ENCODE measurements at regions not wholly inside any gene's neighbourhood (a gene's known extent, or its start where the extent isn't known, plus 50 kb on each side); places are given as distances from the start of the nearest gene placed in this dataset.
A peak's percentile ranks its signal among the peaks of the same experiment; 100 is the strongest.
"Not testable (repeated sequence)": the region's sequence is repeated elsewhere in the genome, so short reads cannot be mapped to it uniquely, and the experiment has no call there.

- intact Hi-C loops (cut with DNase I), result loop anchor here (10.0 kb wide), 1 partner anchor 165 kb away; no protein-coding TSS in a partner anchor
- no peak for DNase-seq
These were observed 83.9 kb upstream of the LRPPRC start for GRCh38 chr2:44079686-44080085.

- intact Hi-C loops (cut with DNase I), result loop anchor here (10.0 kb wide), 1 partner anchor 162 kb away; no protein-coding TSS in a partner anchor
These were observed 85.6 kb upstream of the PPM1B start for GRCh38 chr2:44083054-44083453.

GRCh38 chr2:44084850-44085249 lies 83.8 kb upstream of the PPM1B start:
- no peak for DNase-seq
- intact Hi-C loops (cut with DNase I), result loop anchor here (5.0 to 10.0 kb wide), 2 partner anchors 82 to 160 kb away; partner anchors contain the start of gene PPM1B

More at GRCh38 chr2:44083054-44083453, 85.6 kb upstream of the PPM1B start:
- DNase-seq, result peak in 23 of 42 donors; percentile 12 to 71 (median 30)

DNA sequence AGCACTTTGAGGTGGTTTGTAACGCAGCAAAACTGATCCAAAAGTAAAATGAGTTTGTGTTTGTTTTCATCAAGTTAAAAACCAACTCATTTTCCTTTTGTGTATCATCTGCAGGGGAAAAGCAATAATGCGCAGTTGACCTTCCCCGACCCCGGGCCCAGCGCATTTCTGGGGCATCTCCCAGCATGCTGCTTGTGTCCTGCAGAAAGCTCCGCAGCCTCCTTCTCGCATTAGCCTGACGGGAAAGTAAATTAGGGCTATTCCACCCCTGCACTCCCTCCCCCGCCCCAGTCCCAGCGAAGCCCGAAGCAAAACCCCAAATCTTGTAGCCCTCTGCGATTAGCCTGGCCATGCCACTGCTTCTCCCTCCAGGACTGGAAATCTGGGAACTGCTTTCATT lies 82.0 kb upstream of the PPM1B start:
- intact Hi-C loops (cut with DNase I), result loop anchor here (2.0 to 10.0 kb wide), 3 partner anchors 81 to 204 kb away; partner anchors contain the start of gene PPM1B
- peak in 30 of 42 donors; percentile 3 to 47 (median 26) for DNase-seq

GRCh38 chr2:44087036-44087713 lies 81.5 kb upstream of the PPM1B start:
- DNase-seq, result peak; percentile 77 to 97 (median 91)
- intact Hi-C loops (cut with DNase I), result loop anchor here (2.0 to 10.0 kb wide), 3 partner anchors 80 to 204 kb away; partner anchors contain the start of gene PPM1B

GRCh38 chr2:44087714-44088092 lies 81.0 kb upstream of the PPM1B start:
- intact Hi-C loops (cut with DNase I), result loop anchor here (2.0 to 10.0 kb wide), 3 partner anchors 80 to 203 kb away; partner anchors contain the start of gene PPM1B
- peak in 3 of 42 donors; percentile 8 to 20 (median 9) for DNase-seq

GRCh38 chr2:44092519-44092918 lies 76.2 kb upstream of the PPM1B start:
- intact Hi-C loops (cut with DNase I); DNase-seq: not testable (repeated sequence)

GRCh38 chr2:44093970-44094369 lies 74.7 kb upstream of the PPM1B start:
- intact Hi-C loops (cut with DNase I), result no loop called here
- DNase-seq, result no peak

DNA sequence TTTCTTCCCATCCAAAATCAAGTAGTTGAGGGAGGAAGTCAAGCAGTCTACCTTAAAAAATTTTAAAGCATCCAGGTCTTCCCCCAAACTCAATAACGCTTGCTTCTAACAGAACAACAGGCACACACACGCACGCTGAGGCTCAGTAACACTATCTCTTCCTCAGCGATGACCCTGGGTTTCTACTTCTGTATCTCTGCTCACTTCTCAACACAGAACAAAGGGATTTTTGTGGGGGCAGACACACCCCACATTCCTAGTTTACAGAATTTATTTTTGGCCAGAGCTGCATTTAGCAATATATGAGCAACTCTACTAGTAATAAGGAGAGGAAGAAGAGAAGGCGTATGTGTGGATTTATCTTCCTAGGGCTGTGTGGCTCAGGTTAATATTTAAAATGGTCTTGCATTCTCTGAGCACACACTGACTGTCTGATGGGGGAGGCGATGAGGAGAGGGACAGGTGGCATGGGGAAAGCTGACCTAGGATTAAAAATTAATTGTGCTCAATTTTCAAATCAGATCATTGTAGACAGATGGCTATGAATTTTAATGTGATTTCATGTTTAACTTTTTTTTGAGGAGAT lies 71.3 kb upstream of the PPM1B start:
- intact Hi-C loops (cut with DNase I), result no loop called here
- no peak for DNase-seq

GRCh38 chr2:44098050-44098449 lies 70.6 kb upstream of the PPM1B start:
- DNase-seq, result peak in 3 of 42 donors; percentile 20 to 54 (median 41)
- intact Hi-C loops (cut with DNase I), result no loop called here

GRCh38 chr2:44098891-44099290 lies 69.8 kb upstream of the PPM1B start:
- intact Hi-C loops (cut with DNase I), result no loop called here
- DNase-seq, result no peak

GRCh38 chr2:44100351-44100750 lies 68.3 kb upstream of the PPM1B start:
- DNase-seq, result no peak

GRCh38 chr2:44101246-44101645 lies 67.4 kb upstream of the PPM1B start:
- DNase-seq, result no peak
- intact Hi-C loops (cut with DNase I), result no loop called here

More at GRCh38 chr2:44100351-44100750, 68.3 kb upstream of the PPM1B start:
- intact Hi-C loops (cut with DNase I), result no loop called here

GRCh38 chr2:44102790-44103562 lies 65.7 kb upstream of the PPM1B start:
- no peak for DNase-seq
- intact Hi-C loops (cut with DNase I), result no loop called here

- intact Hi-C loops (cut with DNase I), result no loop called here
- no peak for DNase-seq
These were observed 65.0 kb upstream of the PPM1B start for GRCh38 chr2:44103639-44104038.

DNA sequence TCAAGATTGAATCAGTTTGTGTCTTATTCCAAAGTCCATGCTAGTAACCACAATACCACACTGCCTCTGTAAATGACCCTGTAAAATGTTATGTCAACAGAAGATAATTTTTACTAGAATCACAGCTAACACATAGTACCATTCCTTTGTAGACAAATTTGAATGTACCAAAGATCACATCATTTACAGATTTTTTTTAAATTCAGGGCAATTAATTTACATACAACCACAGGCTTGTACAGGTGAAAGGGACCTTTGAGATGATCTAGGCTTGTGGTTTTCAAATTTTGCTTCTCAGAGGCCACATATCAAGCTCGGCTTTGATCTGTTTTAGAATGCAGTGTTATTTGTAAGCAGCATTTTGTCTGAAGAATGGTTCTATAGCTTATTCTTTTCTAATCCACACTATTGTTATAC lies 63.8 kb upstream of the PPM1B start:
- no peak for DNase-seq
- intact Hi-C loops (cut with DNase I), result no loop called here

DNA sequence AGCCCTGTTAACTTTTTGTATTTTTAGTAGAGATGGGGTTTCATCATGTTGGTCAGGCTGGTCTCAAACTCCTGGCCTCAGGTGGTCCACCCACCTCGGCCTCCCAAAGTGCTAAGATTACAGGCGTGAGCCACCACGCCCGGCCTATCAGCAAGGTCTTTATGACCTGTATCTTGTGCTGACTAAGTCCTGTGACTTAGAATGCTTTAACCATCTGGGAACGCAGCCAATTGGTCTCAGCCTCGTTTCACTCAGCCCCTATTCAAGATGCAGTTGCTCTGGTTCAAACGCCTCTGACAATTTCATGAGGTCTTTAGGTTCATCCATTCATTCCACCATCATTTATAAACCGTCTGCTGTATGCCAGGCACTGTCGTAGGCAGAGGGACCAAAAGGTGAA lies 62.2 kb upstream of the PPM1B start:
- intact Hi-C loops (cut with DNase I); DNase-seq: not testable (repeated sequence)

DNA sequence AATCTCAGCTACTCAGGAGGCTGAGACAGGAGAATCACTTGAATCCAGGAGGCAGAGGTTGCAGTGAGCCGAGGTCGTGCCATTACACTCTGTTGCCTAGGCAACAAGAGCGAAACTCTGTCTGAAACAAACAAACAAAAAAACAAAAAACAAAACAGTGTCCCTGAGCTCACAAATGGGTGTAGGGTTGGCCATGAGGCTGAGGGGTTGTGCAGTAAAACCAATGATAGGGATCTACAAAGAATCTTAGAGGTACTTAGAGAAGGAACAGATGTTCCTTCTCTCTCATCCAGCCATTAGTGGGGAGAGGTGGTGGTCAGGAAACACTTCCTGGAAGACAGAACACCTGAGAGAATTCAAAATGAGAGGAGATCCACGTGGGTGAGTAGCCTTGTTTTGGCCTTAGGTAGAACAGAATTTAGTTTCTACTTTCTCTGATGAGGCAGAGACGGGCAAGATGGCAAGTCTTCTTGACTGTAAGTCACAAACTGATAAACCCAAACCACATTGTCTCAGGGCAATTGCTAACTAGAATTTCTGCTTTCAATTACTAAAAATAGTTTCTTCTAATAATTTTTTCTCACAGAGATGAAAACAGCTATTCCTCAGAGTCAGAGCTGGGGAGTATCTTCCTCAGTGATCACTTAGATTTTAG lies 61.5 kb upstream of the PPM1B start:
- intact Hi-C loops (cut with DNase I), result no loop called here
- DNase-seq, result no peak

DNA sequence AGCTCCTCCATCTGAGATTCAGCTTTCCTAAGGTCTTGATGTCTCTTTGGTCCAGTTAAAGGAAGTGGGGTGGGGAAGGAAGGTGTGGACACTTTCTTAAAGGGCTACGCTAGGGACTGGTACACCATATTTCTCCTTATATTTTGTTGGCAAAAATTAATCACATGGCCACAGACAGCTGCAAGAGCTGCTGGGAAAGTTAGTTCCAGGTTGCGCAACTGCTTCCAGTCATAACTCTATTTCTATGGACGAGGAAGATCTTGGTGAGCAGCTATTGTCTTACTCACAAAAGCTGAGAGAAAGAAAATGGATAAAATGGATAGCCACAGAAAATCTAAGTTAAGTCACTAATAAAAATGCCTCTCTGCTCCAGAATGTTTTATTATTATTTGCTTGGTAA lies 60.7 kb upstream of the PPM1B start:
- intact Hi-C loops (cut with DNase I), result no loop called here
- DNase-seq, result no peak

Measured in head of caudate nucleus (tissue), 42 donors.